ENCODE measurements at regions not wholly inside any gene's neighbourhood (a gene's known extent, or its start where the extent isn't known, plus 50 kb on each side); places are given as distances from the start of the nearest gene placed in this dataset.

- TF ChIP-seq CTCF (IDR thresholded peaks at IDR 0.05) (no peak), POLR2A (IDR thresholded peaks at IDR 0.05) (no peak)
Observed at GRCh38 chr6:101266063-101266462, 127.4 kb upstream of the GRIK2 start.
